GM12878 (cell line): ENCODE measurements at regions not wholly inside any gene's neighbourhood (a gene's known extent, or its start where the extent isn't known, plus 50 kb on each side); places are given as distances from the start of the nearest gene placed in this dataset.

Experiments
- ATAC-seq: fragments of 200-7000 bp; cut with Tn5 transposase; 3 replicates; pipeline ENCODE4 v1.9.1; 2020; ENCODE audit warnings: mild to moderate bottlenecking, moderate library complexity
- BruUV-seq: library from RNA; stranded (reverse); fragments of 400-500 nt; replicated peaks from 2 replicates; lab custom pipeline; 2021; lab: Mats Ljungman, UMichigan
- CTCF ChIA-PET: fragments of 300-600 bp; sonication (Branson Sonifier 250); formaldehyde crosslinking; extraction: SDS; loops from one replicate; lab custom pipeline; 2021; ENCODE audit warnings: inconsistent platforms; lab: Yijun Ruan, JAX
- POLR2A ChIA-PET: fragments of 350-600 bp; formaldehyde crosslinking; extraction: SDS; loops from one replicate; lab custom pipeline; 2021; ENCODE audit warnings: inconsistent platforms; lab: Charles Lee
- RAD21 ChIA-PET: fragments of 300-600 bp; sonication (Branson Sonifier 250); formaldehyde crosslinking; loops from one replicate; lab custom pipeline; 2023; ENCODE audit warnings: antibody characterized with exemption; ENCODE audit not compliant: unreplicated experiment; lab: Charles Lee
- SMC1A ChIA-PET: fragments of 300-600 bp; sonication (Branson Sonifier 250); formaldehyde crosslinking; loops from one replicate; lab custom pipeline; 2023; ENCODE audit not compliant: unreplicated experiment, uncharacterized antibody; lab: Charles Lee
- DNase-seq: peaks from one replicate; pipeline ENCODE4 v3.0.0-alpha.2; 2011; ENCODE audit warnings: low read depth, low spot score
- FAIRE-seq: peaks from 3 replicates; lab custom pipeline; 2011; peaks lifted over from hg19 to GRCh38; lab: Jason Lieb, UNC
- H2AFZ ChIP-seq: 2 replicates; pipeline ENCODE4 v1.6.0; 2011; ENCODE audit warnings: low read depth, low read length, control low read depth; ENCODE audit not compliant: control insufficient read depth
- H3K27ac ChIP-seq: 2 replicates; pipeline ENCODE4 v1.5.1; 2011; ENCODE audit warnings: control low read depth; ENCODE audit not compliant: control insufficient read depth, insufficient read depth
- H3K27me3 ChIP-seq, 2 experiments: replicated peaks in 1 of 2; 2 replicates each; pipeline versions ENCODE4 v1.6.0 to v1.6.1; 2011; ENCODE audit warnings: low read length in 1 of 2; ENCODE audit not compliant: control insufficient read depth in 2 of 2, insufficient read depth in 2 of 2
- H3K36me3 ChIP-seq, 2 experiments: 2 replicates each; pipeline ENCODE4 v1.5.1; 2011; ENCODE audit warnings: low read length in 1 of 2; ENCODE audit not compliant: control insufficient read depth in 2 of 2, insufficient read depth in 2 of 2
- H3K4me1 ChIP-seq: 2 replicates; pipeline ENCODE4 v1.6.1; 2011; ENCODE audit warnings: mild to moderate bottlenecking, low read length, moderate library complexity, mixed read lengths; ENCODE audit not compliant: control insufficient read depth, insufficient read depth
- H3K4me2 ChIP-seq: 2 replicates; pipeline ENCODE4 v1.6.0; 2011; ENCODE audit warnings: control low read depth; ENCODE audit not compliant: control insufficient read depth, insufficient read depth
- H3K4me3 ChIP-seq: fragments of 200-600 bp; sonication (generic); 2 replicates; pipeline ENCODE4 v1.5.1; 2016
- H3K79me2 ChIP-seq: 2 replicates; pipeline ENCODE4 v1.6.0; 2011; ENCODE audit warnings: low read length; ENCODE audit not compliant: control insufficient read depth, insufficient read depth
- H3K9ac ChIP-seq: 2 replicates; pipeline ENCODE4 v1.8.0; 2011; ENCODE audit warnings: low read length, control low read depth, mixed read lengths; ENCODE audit not compliant: control insufficient read depth, insufficient read depth
- H3K9me3 ChIP-seq: replicated peaks from 3 replicates; pipeline ENCODE4 v1.5.1; 2011; ENCODE audit warnings: mild to moderate bottlenecking, low read length; ENCODE audit not compliant: control insufficient read depth, insufficient read depth
- H4K20me1 ChIP-seq: 2 replicates; pipeline ENCODE4 v1.6.0; 2011; ENCODE audit not compliant: control insufficient read depth, insufficient read depth
- DPF2 ChIP-seq: fragments of 450-650 bp; IDR thresholded peaks from 2 replicates; pipeline ENCODE4 v1.6.1; 2017; ENCODE audit warnings: mild to moderate bottlenecking
- E4F1 ChIP-seq: fragments of 450-650 bp; IDR thresholded peaks from 2 replicates; pipeline ENCODE4 v1.6.1; 2018; ENCODE audit warnings: borderline replicate concordance, mild to moderate bottlenecking; ENCODE audit not compliant: partially characterized antibody
- EP300 ChIP-seq, 2 experiments: fragments of 150-350 bp in 1 of 2; IDR thresholded peaks; 2 replicates each; pipeline ENCODE4 v1.6.1; 2011 to 2012; ENCODE audit warnings: low read depth in 2 of 2, low read length in 2 of 2, borderline replicate concordance in 1 of 2, improper control_type of control experiment in 1 of 2, inconsistent platforms in 1 of 2; ENCODE audit not compliant: control insufficient read depth in 1 of 2
- ETV6 ChIP-seq, 2 experiments: fragments of 450-650 bp in 1 of 2; IDR thresholded peaks in 1 of 2; conservative IDR thresholded peaks in 1 of 2; 2 replicates each; pipeline ENCODE4 v1.6.1; 2014; ENCODE audit warnings: antibody characterized with exemption in 1 of 2, borderline replicate concordance in 1 of 2, low read depth in 1 of 2, mild to moderate bottlenecking in 1 of 2, moderate library complexity in 1 of 2
- IKZF2 ChIP-seq, 2 experiments: fragments of 450-650 bp; IDR thresholded peaks; 2 replicates each; pipeline ENCODE4 v1.6.1; 2017; ENCODE audit warnings: mild to moderate bottlenecking in 2 of 2, moderate library complexity in 2 of 2
- MEF2B ChIP-seq: fragments of 450-650 bp; IDR thresholded peaks from 2 replicates; pipeline ENCODE4 v1.6.1; 2018; ENCODE audit warnings: mild to moderate bottlenecking, moderate library complexity; ENCODE audit not compliant: partially characterized antibody, poor library complexity, severe bottlenecking
- NFYA ChIP-seq: IDR thresholded peaks from 2 replicates; pipeline ENCODE4 v1.6.1; 2011; ENCODE audit warnings: low read depth, mild to moderate bottlenecking, low read length, improper control_type of control experiment, borderline replicate concordance
- NRF1 ChIP-seq: conservative IDR thresholded peaks from 2 replicates; pipeline ENCODE4 v1.6.1; 2011; ENCODE audit warnings: mild to moderate bottlenecking, low read depth, low read length, improper control_type of control experiment
- POLR2AphosphoS5 ChIP-seq: IDR thresholded peaks from 2 replicates; pipeline ENCODE4 v1.6.1; 2011; ENCODE audit warnings: mild to moderate bottlenecking, low read length, inconsistent platforms
- POU2F2 ChIP-seq: IDR thresholded peaks from 3 replicates; pipeline ENCODE4 v1.6.1; 2011; ENCODE audit warnings: low read depth, mild to moderate bottlenecking, low read length, borderline replicate concordance
- RUNX3 ChIP-seq: IDR thresholded peaks from 2 replicates; pipeline ENCODE4 v1.6.1; 2012; ENCODE audit warnings: low read length, inconsistent platforms
- SPI1 ChIP-seq: IDR thresholded peaks from 2 replicates; pipeline ENCODE4 v1.6.1; 2011; ENCODE audit warnings: low read depth, mild to moderate bottlenecking, low read length, moderate library complexity, borderline replicate concordance; ENCODE audit not compliant: insufficient read depth
- SRF ChIP-seq, 2 experiments: IDR thresholded peaks; 2 replicates each; pipeline ENCODE4 v1.6.1; 2011; ENCODE audit warnings: low read depth in 2 of 2, low read length in 2 of 2, mild to moderate bottlenecking in 1 of 2, moderate library complexity in 1 of 2
- SUZ12 ChIP-seq: fragments of 200-600 bp; sonication (generic); IDR thresholded peaks from one replicate; pipeline ENCODE4 v1.6.1; 2018; ENCODE audit warnings: antibody characterized with exemption, mild to moderate bottlenecking; ENCODE audit not compliant: unreplicated experiment
- ZNF217 ChIP-seq: fragments of 450-650 bp; IDR thresholded peaks from 2 replicates; pipeline ENCODE4 v1.6.1; 2017; ENCODE audit warnings: antibody characterized with exemption, mild to moderate bottlenecking
- WGBS: methylation state at CpG from one replicate; pipeline ENCODE4 v1.1.6; 2016; ENCODE audit warnings: low lambda C conversion rate; ENCODE audit not compliant: insufficient replicate concordance, insufficient coverage; ENCODE audit errors: missing lambda C conversion rate; 5-methylcytosine and 5-hydroxymethylcytosine counted together
- in situ Hi-C: fragments of 300-500 bp; cut with MboI; formaldehyde crosslinking; loops from 9 replicates; pipeline ENCODE4 v1.14.3; 2018; ENCODE audit warnings: mixed read lengths
- intact Hi-C: fragments of 100-400 bp; cut with micrococcal nuclease; formaldehyde crosslinking; loops from one replicate; pipeline ENCODE4 v1.14.2; 2022; ENCODE audit not compliant: unreplicated experiment
- TF ChIP-seq, protein P1 (sequence below): fragments of 450-650 bp; IDR thresholded peaks from 2 replicates; pipeline ENCODE4 v1.6.1; 2016; ENCODE audit warnings: mild to moderate bottlenecking
- TF ChIP-seq, protein P2 (sequence below): fragments of 450-650 bp; IDR thresholded peaks from 2 replicates; pipeline ENCODE4 v1.6.1; 2018; ENCODE audit warnings: mild to moderate bottlenecking, low read depth, moderate library complexity; ENCODE audit not compliant: partially characterized antibody

GRCh38 chr6:22221630-22222029, 75.2 kb downstream of the PRL start:
- no peak for FAIRE-seq

More at GRCh38 chr6:22221630-22222029, 75.2 kb downstream of the PRL start:
- Histone ChIP-seq H3K36me3 (no peaks in the 10 kb centered on the region), H4K20me1 (no peaks in the 10 kb centered on the region), H3K79me2 (no peaks in the 10 kb centered on the region), H3K4me3 (no peak overlapping the region), H3K9ac (no peak overlapping the region), H3K27me3 (no peaks in the 10 kb centered on the region), H3K4me1 (no peaks in the 10 kb centered on the region), H3K4me2 (no peak overlapping the region), H3K9me3 (no peaks in the 10 kb centered on the region), H2AFZ (no peak overlapping the region), H3K27ac (no peak overlapping the region)
- RAD21 ChIA-PET = no interaction called here
- SMC1A ChIA-PET = no interaction called here
- TF ChIP-seq, protein P1, sequence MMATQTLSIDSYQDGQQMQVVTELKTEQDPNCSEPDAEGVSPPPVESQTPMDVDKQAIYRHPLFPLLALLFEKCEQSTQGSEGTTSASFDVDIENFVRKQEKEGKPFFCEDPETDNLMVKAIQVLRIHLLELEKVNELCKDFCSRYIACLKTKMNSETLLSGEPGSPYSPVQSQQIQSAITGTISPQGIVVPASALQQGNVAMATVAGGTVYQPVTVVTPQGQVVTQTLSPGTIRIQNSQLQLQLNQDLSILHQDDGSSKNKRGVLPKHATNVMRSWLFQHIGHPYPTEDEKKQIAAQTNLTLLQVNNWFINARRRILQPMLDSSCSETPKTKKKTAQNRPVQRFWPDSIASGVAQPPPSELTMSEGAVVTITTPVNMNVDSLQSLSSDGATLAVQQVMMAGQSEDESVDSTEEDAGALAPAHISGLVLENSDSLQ = no peak
- TF ChIP-seq IKZF2 (IDR thresholded peaks at IDR 0.05) (no peak), EP300 (IDR thresholded peaks at IDR 0.05; ENCODE audit: borderline replicate concordance in 1 of 2, control insufficient read depth in 1 of 2, low read depth in 2 of 2, low read length in 2 of 2) (no peak), ZNF217 (no peak), RUNX3 (no peak), E4F1 (no peak), SRF (IDR thresholded peaks at IDR 0.05; ENCODE audit: low read depth in 2 of 2, low read length in 2 of 2) (no peak), ETV6 (conservative IDR thresholded peaks at IDR 0.05 in 1 of 2, IDR thresholded peaks at IDR 0.05 in 1 of 2; ENCODE audit: borderline replicate concordance in 1 of 2, low read depth in 1 of 2) (no peak), MEF2B (no peak), SUZ12 (no peak), NRF1 (no peak), POU2F2 (no peak), POLR2AphosphoS5 (no peak), SPI1 (no peak), DPF2 (no peak), NFYA (no peak)
- TF ChIP-seq, protein P2, sequence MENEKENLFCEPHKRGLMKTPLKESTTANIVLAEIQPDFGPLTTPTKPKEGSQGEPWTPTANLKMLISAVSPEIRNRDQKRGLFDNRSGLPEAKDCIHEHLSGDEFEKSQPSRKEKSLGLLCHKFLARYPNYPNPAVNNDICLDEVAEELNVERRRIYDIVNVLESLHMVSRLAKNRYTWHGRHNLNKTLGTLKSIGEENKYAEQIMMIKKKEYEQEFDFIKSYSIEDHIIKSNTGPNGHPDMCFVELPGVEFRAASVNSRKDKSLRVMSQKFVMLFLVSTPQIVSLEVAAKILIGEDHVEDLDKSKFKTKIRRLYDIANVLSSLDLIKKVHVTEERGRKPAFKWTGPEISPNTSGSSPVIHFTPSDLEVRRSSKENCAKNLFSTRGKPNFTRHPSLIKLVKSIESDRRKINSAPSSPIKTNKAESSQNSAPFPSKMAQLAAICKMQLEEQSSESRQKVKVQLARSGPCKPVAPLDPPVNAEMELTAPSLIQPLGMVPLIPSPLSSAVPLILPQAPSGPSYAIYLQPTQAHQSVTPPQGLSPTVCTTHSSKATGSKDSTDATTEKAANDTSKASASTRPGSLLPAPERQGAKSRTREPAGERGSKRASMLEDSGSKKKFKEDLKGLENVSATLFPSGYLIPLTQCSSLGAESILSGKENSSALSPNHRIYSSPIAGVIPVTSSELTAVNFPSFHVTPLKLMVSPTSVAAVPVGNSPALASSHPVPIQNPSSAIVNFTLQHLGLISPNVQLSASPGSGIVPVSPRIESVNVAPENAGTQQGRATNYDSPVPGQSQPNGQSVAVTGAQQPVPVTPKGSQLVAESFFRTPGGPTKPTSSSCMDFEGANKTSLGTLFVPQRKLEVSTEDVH = no peak
- 4% methylated on average over 3 of the region's 3 CpGs for WGBS
- ATAC-seq = no peak
- BruUV-seq = no TSS peak
- POLR2A ChIA-PET = no interaction called here
- intact Hi-C loops = no loop called here
- DNase-seq = no peak
- in situ Hi-C loops = no loop called here
- CTCF ChIA-PET = no interaction called here
